WTC11 (cell line): ENCODE measurements at regions not wholly inside any gene's neighbourhood (a gene's known extent, or its start where the extent isn't known, plus 50 kb on each side); places are given as distances from the start of the nearest gene placed in this dataset.

Experiments used
- ATAC-seq: fragments of 200-7000 bp; cut with Tn5 transposase; 2 replicates; pipeline ENCODE4 v1.10.0; 2021; ENCODE audit warnings: mild to moderate bottlenecking, moderate library complexity
- CTCF ChIA-PET: fragments of 300-600 bp; sonication (Branson Sonifier 250); formaldehyde crosslinking; loops from one replicate; lab custom pipeline; 2021; ENCODE audit warnings: antibody characterized with exemption; lab: Charles Lee
- POLR2A ChIA-PET: fragments of 350-600 bp; sonication (Branson Sonifier 250); formaldehyde crosslinking; loops from one replicate; lab custom pipeline; 2021; ENCODE audit warnings: antibody characterized with exemption; lab: Charles Lee
- DNase-seq: peaks from one replicate; pipeline ENCODE4 v3.0.0; 2021; ENCODE audit warnings: low spot score
- H3K27ac Mint-ChIP-seq: 2 replicates; pipeline ENCODE4 v1.8.0; 2021; ENCODE audit warnings: mixed read lengths
- H3K27me3 Mint-ChIP-seq: 2 replicates; pipeline ENCODE4 v1.8.0; 2021; ENCODE audit warnings: low read depth, mild to moderate bottlenecking, moderate library complexity, mixed read lengths
- H3K36me3 Mint-ChIP-seq: 2 replicates; pipeline ENCODE4 v1.8.0; 2021; ENCODE audit warnings: mixed read lengths
- H3K4me1 Mint-ChIP-seq: 2 replicates; pipeline ENCODE4 v1.8.0; 2022; ENCODE audit warnings: mixed read lengths
- H3K4me3 Mint-ChIP-seq: 2 replicates; pipeline ENCODE4 v1.8.0; 2021; ENCODE audit warnings: mild to moderate bottlenecking, moderate library complexity, mixed read lengths
- H3K9me3 Mint-ChIP-seq: 2 replicates; pipeline ENCODE4 v1.8.0; 2021; ENCODE audit warnings: mixed read lengths
- ATF1 ChIP-seq: sonication (generic); formaldehyde crosslinking; IDR thresholded peaks from 2 replicates; pipeline ENCODE4 v1.8.1; 2023; ENCODE audit warnings: mild to moderate bottlenecking, moderate library complexity, missing genetic modification reagents
- ATF3 ChIP-seq: sonication (generic); formaldehyde crosslinking; conservative IDR thresholded peaks from 2 replicates; pipeline ENCODE4 v1.8.1; 2022; ENCODE audit warnings: mild to moderate bottlenecking, missing genetic modification reagents
- E2F4 ChIP-seq: sonication (generic); formaldehyde crosslinking; IDR thresholded peaks from 2 replicates; pipeline ENCODE4 v1.8.1; 2022; ENCODE audit warnings: low read depth, mild to moderate bottlenecking, moderate library complexity, missing genetic modification reagents, borderline replicate concordance
- E2F5 ChIP-seq: sonication (generic); formaldehyde crosslinking; IDR thresholded peaks from 2 replicates; pipeline ENCODE4 v1.8.1; 2022; ENCODE audit warnings: mild to moderate bottlenecking, moderate library complexity, missing genetic modification reagents
- ELF4 ChIP-seq: sonication (generic); formaldehyde crosslinking; IDR thresholded peaks from 2 replicates; pipeline ENCODE4 v1.8.1; 2022; ENCODE audit warnings: low read depth, mild to moderate bottlenecking, moderate library complexity, missing genetic modification reagents
- GABPB1 ChIP-seq: sonication (generic); formaldehyde crosslinking; IDR thresholded peaks from 2 replicates; pipeline ENCODE4 v1.8.1; 2023; ENCODE audit warnings: mild to moderate bottlenecking, missing genetic modification reagents
- HMGXB4 ChIP-seq: sonication (generic); formaldehyde crosslinking; IDR thresholded peaks from 2 replicates; pipeline ENCODE4 v1.8.1; 2023; ENCODE audit warnings: mild to moderate bottlenecking, moderate library complexity, missing genetic modification reagents
- JAZF1 ChIP-seq: fragments of 250-450 bp; sonication (Bioruptor Pico); IDR thresholded peaks from 2 replicates; pipeline ENCODE4 v1.9.0; 2021; ENCODE audit warnings: moderate library complexity, mild to moderate bottlenecking, inconsistent platforms
- MXD4 ChIP-seq: fragments of 250-450 bp; sonication (Bioruptor Pico); IDR thresholded peaks from 2 replicates; pipeline ENCODE4 v1.8.0; 2021; ENCODE audit warnings: mild to moderate bottlenecking, moderate library complexity, borderline replicate concordance
- NFE2L1 ChIP-seq: sonication (generic); formaldehyde crosslinking; IDR thresholded peaks from 2 replicates; pipeline ENCODE4 v1.8.1; 2023; ENCODE audit warnings: missing genetic modification reagents
- NR1H2 ChIP-seq: sonication (generic); formaldehyde crosslinking; IDR thresholded peaks from 2 replicates; pipeline ENCODE4 v1.9.0; 2021; ENCODE audit warnings: mild to moderate bottlenecking, moderate library complexity, missing genetic modification reagents
- OVOL2 ChIP-seq: fragments of 250-450 bp; sonication (Bioruptor Pico); IDR thresholded peaks from 2 replicates; pipeline ENCODE4 v1.9.0; 2021; ENCODE audit warnings: mild to moderate bottlenecking, borderline replicate concordance
- PREB ChIP-seq: sonication (generic); formaldehyde crosslinking; IDR thresholded peaks from 2 replicates; pipeline ENCODE4 v1.8.1; 2022; ENCODE audit warnings: mild to moderate bottlenecking, missing genetic modification reagents, moderate library complexity, borderline replicate concordance
- PRRX2 ChIP-seq: fragments of 250-450 bp; sonication (Bioruptor Pico); IDR thresholded peaks from 2 replicates; pipeline ENCODE4 v1.8.0; 2021; ENCODE audit warnings: mild to moderate bottlenecking
- RELA ChIP-seq: sonication (generic); formaldehyde crosslinking; IDR thresholded peaks from 2 replicates; pipeline ENCODE4 v1.8.1; 2022; ENCODE audit warnings: missing genetic modification reagents, mild to moderate bottlenecking, borderline replicate concordance
- STAT6 ChIP-seq: sonication (generic); formaldehyde crosslinking; conservative IDR thresholded peaks from 2 replicates; pipeline ENCODE4 v1.8.1; 2023; ENCODE audit warnings: mild to moderate bottlenecking, low read depth, missing genetic modification reagents, moderate library complexity
- TEAD4 ChIP-seq: sonication (generic); formaldehyde crosslinking; IDR thresholded peaks from 2 replicates; pipeline ENCODE4 v1.8.0; 2022; ENCODE audit warnings: mild to moderate bottlenecking, missing genetic modification reagents
- ZBTB21 ChIP-seq: sonication (generic); formaldehyde crosslinking; IDR thresholded peaks from 2 replicates; pipeline ENCODE4 v1.8.1; 2023; ENCODE audit warnings: mild to moderate bottlenecking, missing genetic modification reagents, borderline replicate concordance
- ZNF121 ChIP-seq: sonication (generic); formaldehyde crosslinking; IDR thresholded peaks from 2 replicates; pipeline ENCODE4 v1.8.0; 2023; ENCODE audit warnings: missing genetic modification reagents
- ZNF263 ChIP-seq: sonication (generic); formaldehyde crosslinking; IDR thresholded peaks from 2 replicates; pipeline ENCODE4 v1.8.1; 2022; ENCODE audit warnings: low read depth, mild to moderate bottlenecking, moderate library complexity, missing genetic modification reagents
- ZNF281 ChIP-seq: sonication (generic); formaldehyde crosslinking; IDR thresholded peaks from 2 replicates; pipeline ENCODE4 v1.8.0; 2023; ENCODE audit warnings: mild to moderate bottlenecking, missing genetic modification reagents
- ZNF317 ChIP-seq: sonication (generic); formaldehyde crosslinking; IDR thresholded peaks from 2 replicates; pipeline ENCODE4 v1.8.1; 2023; ENCODE audit warnings: low read depth, mild to moderate bottlenecking, moderate library complexity, missing genetic modification reagents, borderline replicate concordance
- ZNF396 ChIP-seq: fragments of 250-450 bp; sonication (Bioruptor Pico); IDR thresholded peaks from 2 replicates; pipeline ENCODE4 v1.8.0; 2021; ENCODE audit warnings: mild to moderate bottlenecking, moderate library complexity, borderline replicate concordance
- ZNF512 ChIP-seq: sonication (generic); formaldehyde crosslinking; IDR thresholded peaks from 2 replicates; pipeline ENCODE4 v1.8.1; 2022; ENCODE audit warnings: missing genetic modification reagents, borderline replicate concordance

- TF ChIP-seq ZBTB21 (no peak), RELA (CRISPR knock-in tag) (no peak), ZNF396 (CRISPR knock-in tag) (no peak), JAZF1 (CRISPR knock-in tag) (no peak), NFE2L1 (no peak), ZNF512 (CRISPR knock-in tag) (no peak), ELF4 (CRISPR knock-in tag) (no peak), ZNF281 (CRISPR knock-in tag) (no peak)
These were observed 228.7 kb downstream of the C1orf94 start (continued) for GRCh38 chr1:34405266-34405959.

- no peaks in the 10 kb centered on the region for H3K36me3 Mint-ChIP-seq
- H3K27ac Mint-ChIP-seq = no peak overlapping the region
- POLR2A ChIA-PET = no interaction called here
- DNase-seq (no peak), ATAC-seq (no peak)
- CTCF ChIA-PET = no interaction called here
- TF ChIP-seq GABPB1 (no peak), ZNF263 (no peak), STAT6 (CRISPR knock-in tag) (no peak), HMGXB4 (CRISPR knock-in tag) (no peak), E2F5 (CRISPR knock-in tag) (no peak), ZNF317 (CRISPR knock-in tag) (no peak), NR1H2 (CRISPR knock-in tag) (no peak), ATF1 (CRISPR knock-in tag) (no peak), NFE2L1 (no peak), E2F4 (CRISPR knock-in tag) (no peak), ELF4 (CRISPR knock-in tag) (no peak), ATF3 (CRISPR knock-in tag) (no peak), MXD4 (CRISPR knock-in tag) (no peak), ZNF121 (no peak), TEAD4 (CRISPR knock-in tag) (no peak), PREB (CRISPR knock-in tag) (no peak), OVOL2 (CRISPR knock-in tag) (no peak), PRRX2 (CRISPR knock-in tag) (no peak)
- H3K9me3 Mint-ChIP-seq = peaks cover 19% of the 10 kb centered on the region
- H3K27me3 Mint-ChIP-seq = peaks cover 26% of the 10 kb centered on the region
- peaks cover 6% of the 10 kb centered on the region; the same call in 1 of the 2 replicates for H3K4me1 Mint-ChIP-seq
- H3K4me3 Mint-ChIP-seq = no peak overlapping the region
These were observed 229.7 kb downstream of the C1orf94 start for GRCh38 chr1:34406377-34406776.
